Urinary bladder (tissue), 3 donors: ENCODE measurements at regions not wholly inside any gene's neighbourhood (a gene's known extent, or its start where the extent isn't known, plus 50 kb on each side); places are given as distances from the start of the nearest gene placed in this dataset.
"Not testable (repeated sequence)": the region's sequence is repeated elsewhere in the genome, so short reads cannot be mapped to it uniquely, and the experiment has no call there.

Source experiments
- DNase-seq: peaks from one replicate; pipeline ENCODE4 v3.0.0-alpha.2; 2015; ENCODE audit errors: extremely low spot score
- H3K27ac ChIP-seq: one replicate; pipeline ENCODE4 v1.5.1; 2013; ENCODE audit warnings: low read depth, mild to moderate bottlenecking, moderate library complexity
- H3K36me3 ChIP-seq: one replicate; pipeline ENCODE4 v1.6.1; 2013; ENCODE audit warnings: mild to moderate bottlenecking, moderate library complexity; ENCODE audit not compliant: insufficient read depth
- H3K4me1 ChIP-seq: one replicate; pipeline ENCODE4 v1.6.1; 2013; ENCODE audit warnings: mild to moderate bottlenecking, moderate library complexity; ENCODE audit not compliant: insufficient read depth
- H3K4me3 ChIP-seq: one replicate; pipeline ENCODE4 v1.5.1; 2013; ENCODE audit warnings: low read depth, low read length
- WGBS: extraction: QIAGEN DNeasy Blood & Tissue Kit; methylation state at CpG from one replicate; pipeline ENCODE4 v1.1.7; 2013; 5-methylcytosine and 5-hydroxymethylcytosine counted together
- donor health status: healthy with polysubstance abuse.
- donor health status: healthy.

- H3K36me3 ChIP-seq, H3K4me1 ChIP-seq, DNase-seq, H3K27ac ChIP-seq, H3K4me3 ChIP-seq: not testable (repeated sequence)
- 88% methylated on average over 5 of the region's 5 CpGs for WGBS
These were observed 49.9 kb upstream of the MSMB start for GRCh38 chr10:46095943-46096342.

- DNase-seq: no peak
- H3K27ac ChIP-seq: no peak overlapping the region
- WGBS: 90% methylated on average over 4 of the region's 4 CpGs
These were observed 50.4 kb upstream of the MSMB start for GRCh38 chr10:46096446-46096845.

GRCh38 chr10:46096909-46097575, 51.0 kb upstream of the MSMB start:
- no peaks in the 10 kb centered on the region for H3K36me3 ChIP-seq
- WGBS: 71% methylated on average over 8 of the region's 8 CpGs
- no peaks in the 10 kb centered on the region for H3K4me1 ChIP-seq
- H3K4me3 ChIP-seq: no peak overlapping the region
- H3K27ac ChIP-seq: no peak overlapping the region
- no peak for DNase-seq

More at GRCh38 chr10:46096446-46096845, 50.4 kb upstream of the MSMB start:
- no peaks in the 10 kb centered on the region for H3K4me1 ChIP-seq
- H3K4me3 ChIP-seq: no peak overlapping the region
- no peaks in the 10 kb centered on the region for H3K36me3 ChIP-seq

- Histone ChIP-seq H3K4me3 (no peak overlapping the region), H3K27ac (no peak overlapping the region), H3K36me3 (no peaks in the 10 kb centered on the region), H3K4me1 (no peaks in the 10 kb centered on the region)
- DNase-seq: no peak
- 83% methylated on average over 14 of the region's 14 CpGs for WGBS
These were observed 51.7 kb upstream of the MSMB start for GRCh38 chr10:46097576-46098317.

GRCh38 chr10:46098386-46098785, 52.3 kb upstream of the MSMB start:
- DNase-seq: no peak
- Histone ChIP-seq H3K4me3 (no peak overlapping the region), H3K27ac (no peak overlapping the region), H3K36me3 (no peaks in the 10 kb centered on the region), H3K4me1 (no peaks in the 10 kb centered on the region)
- 81% methylated on average over 7 of the region's 7 CpGs for WGBS

- 62% methylated on average over 4 of the region's 4 CpGs for WGBS
- not testable (repeated sequence) for H3K4me1 ChIP-seq, H3K27ac ChIP-seq, H3K4me3 ChIP-seq, DNase-seq, H3K36me3 ChIP-seq
These were observed 52.9 kb upstream of the MSMB start for GRCh38 chr10:46098925-46099324.

- 71% methylated on average over 4 of the region's 4 CpGs for WGBS
- Histone ChIP-seq H3K27ac (no peak overlapping the region), H3K4me1 (no peaks in the 10 kb centered on the region), H3K4me3 (no peak overlapping the region), H3K36me3 (no peaks in the 10 kb centered on the region)
- DNase-seq: no peak
These were observed 58.1 kb upstream of the MSMB start for GRCh38 chr10:46104071-46104585.

GRCh38 chr10:46105416-46105815, 59.3 kb upstream of the MSMB start:
- WGBS: 60% methylated on average over 7 of the region's 9 CpGs
- not testable (repeated sequence) for H3K4me1 ChIP-seq, H3K4me3 ChIP-seq, DNase-seq, H3K27ac ChIP-seq, H3K36me3 ChIP-seq

- H3K4me1 ChIP-seq, DNase-seq, H3K27ac ChIP-seq, H3K36me3 ChIP-seq: not testable (repeated sequence)
- peak overlapping the region; percentile 45 for H3K4me3 ChIP-seq
- under 1% methylated on average over 32 of the region's 32 CpGs for WGBS
These were observed 59.9 kb upstream of the MSMB start for GRCh38 chr10:46105856-46106409.

- Histone ChIP-seq H3K27ac (no peak overlapping the region), H3K36me3 (no peaks in the 10 kb centered on the region), H3K4me1 (no peaks in the 10 kb centered on the region), H3K4me3 (peak overlapping the region; percentile 45)
- no peak for DNase-seq
- 2% methylated on average over 53 of the region's 55 CpGs for WGBS
These were observed 60.6 kb upstream of the MSMB start for GRCh38 chr10:46106410-46107255.

GRCh38 chr10:46108158-46108499, 62.1 kb upstream of the MSMB start:
- not testable (repeated sequence) for H3K4me1 ChIP-seq, DNase-seq, H3K4me3 ChIP-seq, H3K27ac ChIP-seq, H3K36me3 ChIP-seq
- 75% methylated on average over 4 of the region's 5 CpGs for WGBS

GRCh38 chr10:46154271-46154670, 108.2 kb upstream of the MSMB start:
- not testable (repeated sequence) for H3K36me3 ChIP-seq, H3K4me1 ChIP-seq, H3K27ac ChIP-seq, DNase-seq, H3K4me3 ChIP-seq
- WGBS: 92% methylated on average over 1 of the region's 1 CpG

- H3K4me1 ChIP-seq, H3K27ac ChIP-seq, DNase-seq, H3K36me3 ChIP-seq, H3K4me3 ChIP-seq: not testable (repeated sequence)
- 91% methylated on average over 2 of the region's 2 CpGs for WGBS
These were observed 108.6 kb upstream of the MSMB start for GRCh38 chr10:46154683-46155082.
